ENCODE measurements at regions not wholly inside any gene's neighbourhood (a gene's known extent, or its start where the extent isn't known, plus 50 kb on each side); places are given as distances from the start of the nearest gene placed in this dataset.

- H3K27ac Mint-ChIP-seq (ENCODE audit: unreplicated experiment), result no peak overlapping the region
Measured at GRCh38 chr5:174325961-174326360, 280.5 kb downstream of the NSG2 start.

GRCh38 chr5:174326372-174326771 lies 280.9 kb downstream of the NSG2 start:
- Mint-ChIP-seq H3K4me3 (ENCODE audit: unreplicated experiment) (no peak overlapping the region), H3K4me1 (ENCODE audit: unreplicated experiment) (peaks cover 14% of the 10 kb centered on the region), H3K9me3 (ENCODE audit: unreplicated experiment) (no peaks in the 10 kb centered on the region), H3K27me3 (ENCODE audit: unreplicated experiment) (peaks cover 4% of the 10 kb centered on the region), H3K27ac (ENCODE audit: unreplicated experiment) (no peak overlapping the region), H3K36me3 (ENCODE audit: low read depth, unreplicated experiment) (no peaks in the 10 kb centered on the region)
- no peak for DNase-seq (ENCODE audit: low spot score)
- TF ChIP-seq, protein P1, sequence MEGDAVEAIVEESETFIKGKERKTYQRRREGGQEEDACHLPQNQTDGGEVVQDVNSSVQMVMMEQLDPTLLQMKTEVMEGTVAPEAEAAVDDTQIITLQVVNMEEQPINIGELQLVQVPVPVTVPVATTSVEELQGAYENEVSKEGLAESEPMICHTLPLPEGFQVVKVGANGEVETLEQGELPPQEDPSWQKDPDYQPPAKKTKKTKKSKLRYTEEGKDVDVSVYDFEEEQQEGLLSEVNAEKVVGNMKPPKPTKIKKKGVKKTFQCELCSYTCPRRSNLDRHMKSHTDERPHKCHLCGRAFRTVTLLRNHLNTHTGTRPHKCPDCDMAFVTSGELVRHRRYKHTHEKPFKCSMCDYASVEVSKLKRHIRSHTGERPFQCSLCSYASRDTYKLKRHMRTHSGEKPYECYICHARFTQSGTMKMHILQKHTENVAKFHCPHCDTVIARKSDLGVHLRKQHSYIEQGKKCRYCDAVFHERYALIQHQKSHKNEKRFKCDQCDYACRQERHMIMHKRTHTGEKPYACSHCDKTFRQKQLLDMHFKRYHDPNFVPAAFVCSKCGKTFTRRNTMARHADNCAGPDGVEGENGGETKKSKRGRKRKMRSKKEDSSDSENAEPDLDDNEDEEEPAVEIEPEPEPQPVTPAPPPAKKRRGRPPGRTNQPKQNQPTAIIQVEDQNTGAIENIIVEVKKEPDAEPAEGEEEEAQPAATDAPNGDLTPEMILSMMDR (IDR thresholded peaks at IDR 0.05; ENCODE audit: unreplicated experiment), result no peak

More at GRCh38 chr5:174325961-174326360, 280.5 kb downstream of the NSG2 start:
- no peak for DNase-seq (ENCODE audit: low spot score)
- Mint-ChIP-seq H3K27me3 (ENCODE audit: unreplicated experiment) (peaks cover 4% of the 10 kb centered on the region), H3K36me3 (ENCODE audit: low read depth, unreplicated experiment) (no peaks in the 10 kb centered on the region), H3K4me1 (ENCODE audit: unreplicated experiment) (peaks cover 14% of the 10 kb centered on the region), H3K9me3 (ENCODE audit: unreplicated experiment) (no peaks in the 10 kb centered on the region), H3K4me3 (ENCODE audit: unreplicated experiment) (no peak overlapping the region)
- TF ChIP-seq, protein P1 (IDR thresholded peaks at IDR 0.05; ENCODE audit: unreplicated experiment), result no peak

- no peaks in the 10 kb centered on the region for H3K36me3 Mint-ChIP-seq (ENCODE audit: low read depth, unreplicated experiment)
- H3K27ac Mint-ChIP-seq (ENCODE audit: unreplicated experiment), result no peak overlapping the region
- H3K4me3 Mint-ChIP-seq (ENCODE audit: unreplicated experiment), result no peak overlapping the region
- TF ChIP-seq, protein P1 (IDR thresholded peaks at IDR 0.05; ENCODE audit: unreplicated experiment), result peak; percentile 90
- peaks cover 14% of the 10 kb centered on the region for H3K4me1 Mint-ChIP-seq (ENCODE audit: unreplicated experiment)
- H3K9me3 Mint-ChIP-seq (ENCODE audit: unreplicated experiment), result no peaks in the 10 kb centered on the region
- peaks cover 4% of the 10 kb centered on the region for H3K27me3 Mint-ChIP-seq (ENCODE audit: unreplicated experiment)
- DNase-seq (ENCODE audit: low spot score), result peak; percentile 87
Measured at GRCh38 chr5:174327317-174327864, 281.9 kb downstream of the NSG2 start.

DNA sequence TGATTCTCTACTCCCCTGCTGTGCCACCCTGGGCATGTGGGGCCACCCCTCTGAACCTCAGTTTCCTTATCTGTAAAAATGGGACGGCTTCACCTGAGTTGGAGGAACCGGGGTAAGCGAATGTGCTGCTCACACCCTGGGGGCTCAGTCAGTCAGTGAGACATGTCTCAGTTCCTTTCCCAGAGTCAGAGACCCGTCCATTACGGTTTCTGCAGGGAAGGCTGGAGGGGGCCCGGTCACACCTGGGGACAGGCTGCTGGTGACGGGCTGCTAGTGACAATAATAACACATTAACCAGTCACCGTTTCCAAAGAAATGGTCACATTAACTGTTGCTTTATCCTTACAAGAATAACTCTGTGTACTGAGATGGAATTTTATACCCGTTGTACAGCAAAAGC lies 282.4 kb downstream of the NSG2 start:
- peaks cover 3% of the 10 kb centered on the region for H3K27me3 Mint-ChIP-seq (ENCODE audit: unreplicated experiment)
- DNase-seq (ENCODE audit: low spot score), result no peak
- no peaks in the 10 kb centered on the region for H3K9me3 Mint-ChIP-seq (ENCODE audit: unreplicated experiment)
- no peak overlapping the region for H3K4me3 Mint-ChIP-seq (ENCODE audit: unreplicated experiment)
- TF ChIP-seq, protein P1 (IDR thresholded peaks at IDR 0.05; ENCODE audit: unreplicated experiment), result no peak
- H3K36me3 Mint-ChIP-seq (ENCODE audit: low read depth, unreplicated experiment), result no peaks in the 10 kb centered on the region
- no peak overlapping the region for H3K27ac Mint-ChIP-seq (ENCODE audit: unreplicated experiment)
- peaks cover 14% of the 10 kb centered on the region for H3K4me1 Mint-ChIP-seq (ENCODE audit: unreplicated experiment)

GRCh38 chr5:174328631-174329299 lies 283.3 kb downstream of the NSG2 start:
- Mint-ChIP-seq H3K27me3 (ENCODE audit: unreplicated experiment) (peaks cover 3% of the 10 kb centered on the region), H3K36me3 (ENCODE audit: low read depth, unreplicated experiment) (no peaks in the 10 kb centered on the region), H3K4me3 (ENCODE audit: unreplicated experiment) (no peak overlapping the region), H3K27ac (ENCODE audit: unreplicated experiment) (peak overlapping the region; percentile 63), H3K4me1 (ENCODE audit: unreplicated experiment) (peaks cover 14% of the 10 kb centered on the region), H3K9me3 (ENCODE audit: unreplicated experiment) (no peaks in the 10 kb centered on the region)
- TF ChIP-seq, protein P1 (IDR thresholded peaks at IDR 0.05; ENCODE audit: unreplicated experiment), result no peak
- DNase-seq (ENCODE audit: low spot score), result no peak
